Hippocampal formation (tissue), 2 donors: ENCODE measurements at regions not wholly inside any gene's neighbourhood (a gene's known extent, or its start where the extent isn't known, plus 50 kb on each side); places are given as distances from the start of the nearest gene placed in this dataset.
A peak's percentile ranks its signal among the peaks of the same experiment; 100 is the strongest.

ENCODE experiments used
- DNase-seq, 2 donors: peaks; one replicate each; lab custom pipeline; 2025; lab: John Stamatoyannopoulos, UW

GRCh38 chr18:45378308-45378707 is 237.0 kb upstream of the SLC14A2 start:
- no peak for DNase-seq

GRCh38 chr18:45378933-45379332 is 236.3 kb upstream of the SLC14A2 start:
- no peak for DNase-seq

GRCh38 chr18:45379903-45380302 is 235.4 kb upstream of the SLC14A2 start:
- DNase-seq = no peak

- DNase-seq = no peak
These were observed 234.0 kb upstream of the SLC14A2 start for GRCh38 chr18:45381282-45381681.

GRCh38 chr18:45383228-45383627 is 232.0 kb upstream of the SLC14A2 start:
- DNase-seq = no peak

- DNase-seq = peak; percentile 29 to 46
These were observed 230.9 kb upstream of the SLC14A2 start for GRCh38 chr18:45384137-45384961.

- DNase-seq = no peak
These were observed 230.3 kb upstream of the SLC14A2 start for GRCh38 chr18:45384962-45385315.

- peak in 1 of 2 donors; percentile 5 for DNase-seq
These were observed 229.1 kb upstream of the SLC14A2 start for GRCh38 chr18:45386041-45386655.

- no peak for DNase-seq
These were observed 228.0 kb upstream of the SLC14A2 start for GRCh38 chr18:45387229-45387628.

- DNase-seq = no peak
These were observed 216.8 kb upstream of the SLC14A2 start for GRCh38 chr18:45398448-45398847.

- no peak for DNase-seq
These were observed 216.1 kb upstream of the SLC14A2 start for GRCh38 chr18:45399146-45399545.

- DNase-seq = no peak
These were observed 215.6 kb upstream of the SLC14A2 start for GRCh38 chr18:45399643-45400042.

- DNase-seq = no peak
These were observed 212.7 kb upstream of the SLC14A2 start for GRCh38 chr18:45402485-45403056.

- no peak for DNase-seq
These were observed 211.8 kb upstream of the SLC14A2 start for GRCh38 chr18:45403341-45404049.

GRCh38 chr18:45408218-45408617 is 207.1 kb upstream of the SLC14A2 start:
- no peak for DNase-seq

GRCh38 chr18:45409971-45410370 is 205.3 kb upstream of the SLC14A2 start:
- DNase-seq = no peak

GRCh38 chr18:45412577-45412976 is 202.7 kb upstream of the SLC14A2 start:
- DNase-seq = no peak

GRCh38 chr18:45413180-45413836 is 202.0 kb upstream of the SLC14A2 start:
- no peak for DNase-seq

GRCh38 chr18:45415614-45416013 is 199.7 kb upstream of the SLC14A2 start:
- DNase-seq = no peak

- peak in 1 of 2 donors; percentile 22 for DNase-seq
These were observed 199.1 kb upstream of the SLC14A2 start for GRCh38 chr18:45416168-45416567.

GRCh38 chr18:45417392-45417791 is 197.9 kb upstream of the SLC14A2 start:
- no peak for DNase-seq

GRCh38 chr18:45423659-45424058 is 191.6 kb upstream of the SLC14A2 start:
- DNase-seq = no peak
